GM19324 (cell line): ENCODE measurements at regions not wholly inside any gene's neighbourhood (a gene's known extent, or its start where the extent isn't known, plus 50 kb on each side); places are given as distances from the start of the nearest gene placed in this dataset.

Experiments
- ATAC-seq: cut with Tn5 transposase; IDR thresholded peaks from one replicate; pipeline ENCODE4 v1.9.1; 2021; ENCODE audit warnings: mild to moderate bottlenecking, moderate library complexity; ENCODE audit not compliant: unreplicated experiment, low FRiP score

- no peak for ATAC-seq
These were observed 374.2 kb downstream of the MAN2A1 start for GRCh38 chr5:110063640-110064602.

GRCh38 chr5:110064603-110065268 lies 375.0 kb downstream of the MAN2A1 start:
- ATAC-seq: no peak

GRCh38 chr5:110070836-110071235 lies 381.1 kb downstream of the MAN2A1 start:
- no peak for ATAC-seq

- no peak for ATAC-seq
These were observed 382.9 kb downstream of the MAN2A1 start for GRCh38 chr5:110072651-110073050.

- ATAC-seq: no peak
These were observed 383.8 kb downstream of the MAN2A1 start for GRCh38 chr5:110073534-110073933.

GRCh38 chr5:110075656-110076055 lies 385.9 kb downstream of the MAN2A1 start:
- ATAC-seq: no peak

- no peak for ATAC-seq
These were observed 387.4 kb downstream of the MAN2A1 start for GRCh38 chr5:110077147-110077546.

- no peak for ATAC-seq
These were observed 392.5 kb downstream of the MAN2A1 start for GRCh38 chr5:110082194-110082593.

- no peak for ATAC-seq
These were observed 393.1 kb downstream of the MAN2A1 start for GRCh38 chr5:110082863-110083262.

- ATAC-seq: no peak
These were observed 396.1 kb downstream of the MAN2A1 start for GRCh38 chr5:110085826-110086225.

GRCh38 chr5:110086658-110087388 lies 397.1 kb downstream of the MAN2A1 start:
- ATAC-seq: no peak

GRCh38 chr5:110087829-110088228 lies 398.1 kb downstream of the MAN2A1 start:
- no peak for ATAC-seq

GRCh38 chr5:110088676-110089436 lies 399.1 kb downstream of the MAN2A1 start:
- no peak for ATAC-seq

GRCh38 chr5:110092955-110093785 lies 403.4 kb downstream of the MAN2A1 start:
- ATAC-seq: no peak

- no peak for ATAC-seq
These were observed 404.4 kb downstream of the MAN2A1 start for GRCh38 chr5:110094109-110094508.

- no peak for ATAC-seq
These were observed 404.8 kb downstream of the MAN2A1 start for GRCh38 chr5:110094548-110094947.

GRCh38 chr5:110096419-110096818 lies 406.7 kb downstream of the MAN2A1 start:
- ATAC-seq: no peak

GRCh38 chr5:110099572-110099971 lies 409.8 kb downstream of the MAN2A1 start:
- ATAC-seq: no peak

- no peak for ATAC-seq
These were observed 413.4 kb downstream of the MAN2A1 start for GRCh38 chr5:110103081-110103480.
